ENCODE measurements at regions not wholly inside any gene's neighbourhood (a gene's known extent, or its start where the extent isn't known, plus 50 kb on each side); places are given as distances from the start of the nearest gene placed in this dataset.

DNA sequence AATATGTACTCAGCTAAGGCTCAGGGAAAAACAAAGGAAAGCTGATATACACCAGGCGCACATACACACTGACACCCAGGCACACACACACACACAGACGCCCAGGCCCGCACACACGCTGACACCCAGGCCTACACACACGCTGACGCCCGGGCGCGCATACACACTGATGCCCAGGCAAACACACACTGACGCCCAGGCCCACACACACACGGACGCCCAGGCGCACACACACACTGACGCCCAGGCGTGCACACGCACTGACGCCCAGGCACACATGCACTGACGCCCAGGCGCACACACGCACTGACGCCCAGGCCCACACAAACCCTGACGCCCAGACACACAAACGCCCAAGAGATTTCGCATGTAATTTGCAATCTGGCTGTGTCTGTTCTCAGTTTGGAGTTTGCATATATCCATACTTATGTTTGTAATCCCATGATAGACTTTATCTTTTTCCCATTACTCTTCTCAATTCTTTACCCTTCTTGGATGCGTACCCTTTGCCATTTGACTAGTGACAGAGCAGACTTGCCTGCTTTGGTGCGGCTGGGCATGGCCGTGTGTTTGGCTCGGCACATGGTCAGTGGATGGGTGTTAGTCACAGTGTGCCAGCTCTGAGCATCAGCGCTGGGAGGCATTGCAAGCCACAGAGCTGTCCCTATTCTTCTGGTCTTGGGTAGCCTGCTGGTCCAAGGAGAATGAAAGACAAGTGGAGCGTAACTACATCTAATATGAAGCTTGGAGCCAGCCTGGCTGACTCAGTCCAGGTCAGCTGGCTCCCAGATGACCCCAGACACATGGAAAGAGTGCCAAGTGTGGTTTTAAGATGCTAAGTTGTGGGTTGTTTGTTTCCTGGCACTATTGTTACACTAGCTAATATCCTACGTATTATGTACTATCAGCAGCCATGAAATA lies 632.4 kb upstream of the ZFP42 start:
- Histone ChIP-seq H3K27ac (ENCODE audit: insufficient read depth, low read length) (no peak overlapping the region), H3K56ac (ENCODE audit: extremely low read depth, insufficient read depth, low read length) (no peak overlapping the region), H3K4me1 (ENCODE audit: control insufficient read depth, insufficient read depth, low read length) (no peaks in the 10 kb centered on the region), H3K79me1 (ENCODE audit: low read depth in 1 of 2, low read length in 2 of 2) (no peaks in the 10 kb centered on the region), H3K27me3 (ENCODE audit: control insufficient read depth, insufficient read depth, low read length) (no peaks in the 10 kb centered on the region), H4K8ac (ENCODE audit: low read depth in 2 of 2, low read length in 2 of 2) (no peak overlapping the region), H3K9ac (ENCODE audit: low read depth, low read length) (no peak overlapping the region), H4K20me1 (ENCODE audit: insufficient read depth, low read length) (no peaks in the 10 kb centered on the region), H3K4me3 (ENCODE audit: insufficient read depth, low read depth, low read length) (no peak overlapping the region), H3K14ac (replicated peaks; ENCODE audit: low read depth, low read length) (no peak overlapping the region), H3K23ac (ENCODE audit: low read depth, low read length) (no peak overlapping the region), H2BK15ac (ENCODE audit: low read depth, low read length) (no peak overlapping the region), H3K18ac (ENCODE audit: low read depth, low read length) (no peak overlapping the region), H2AFZ (replicated peaks; ENCODE audit: low read length, poor library complexity) (no peak overlapping the region), H2BK5ac (ENCODE audit: low read depth, low read length, poor library complexity, severe bottlenecking) (no peak overlapping the region), H2AK9ac (replicated peaks; ENCODE audit: low read depth, low read length, poor library complexity) (no peak overlapping the region), H3K36me3 (ENCODE audit: control insufficient read depth, insufficient read depth, low read length) (no peaks in the 10 kb centered on the region), H2BK20ac (ENCODE audit: low read depth, low read length) (no peak overlapping the region), H2AK5ac (ENCODE audit: low read depth, low read length) (no peak overlapping the region), H3K9me1 (ENCODE audit: insufficient read depth, low read length) (0 out of 2 replicates have a peak, but pooled peaks cover 5% of the 10 kb centered on the region), H4K5ac (ENCODE audit: low read depth, low read length) (no peak overlapping the region), H3K4ac (ENCODE audit: low read depth, low read length) (no peak overlapping the region), H4K91ac (ENCODE audit: insufficient read depth, low read depth, low read length) (no peak overlapping the region), H3K9me3 (ENCODE audit: control insufficient read depth, insufficient read depth, low read length) (no peaks in the 10 kb centered on the region), H3K4me2 (ENCODE audit: low read depth, low read length) (no peak overlapping the region), H2BK120ac (ENCODE audit: low read depth, low read length) (no peak overlapping the region)
- intact Hi-C loops (cut with micrococcal nuclease) = no loop called here
- DNase-seq (no peak), ATAC-seq (ENCODE audit: low read depth) (no peak)
- ChIA-PET POLR2A (ENCODE audit: unreplicated experiment) (no interaction called here), CTCF (no interaction called here)
- in situ Hi-C loops (cut with MboI; ENCODE audit: low sequenced_read_pairs) = no loop called here
- WGBS, 2 experiments (ENCODE audit: extremely low coverage in 2 of 2, insufficient read length in 1 of 2) = 94% methylated on average over 14 of the region's 31 CpGs; no CpG with 5 or more reads in 1 of the 2 experiments
- dilution Hi-C loops (cut with HindIII; ENCODE audit: low sequenced_read_pairs, unreplicated experiment) = no loop called here
- BruUV-seq (replicated peaks) = no TSS peak
- TF ChIP-seq CHD1 (IDR thresholded peaks at IDR 0.05; ENCODE audit: low read depth, low read length) (no peak), POLR2A (IDR thresholded peaks at IDR 0.05; ENCODE audit: low read depth, low read length) (no peak), FOS (IDR thresholded peaks at IDR 0.05; ENCODE audit: low read depth, low read length) (no peak), RCOR1 (IDR thresholded peaks at IDR 0.05; ENCODE audit: insufficient replicate concordance, low read length) (no peak), MAZ (IDR thresholded peaks at IDR 0.05; ENCODE audit: borderline replicate concordance, low read depth, low read length) (no peak), CEBPB (IDR thresholded peaks at IDR 0.05; ENCODE audit: low read depth, low read length) (no peak), MAFK (IDR thresholded peaks at IDR 0.05; ENCODE audit: low read depth, low read length) (no peak), MXI1 (IDR thresholded peaks at IDR 0.05; ENCODE audit: borderline replicate concordance, low read depth, low read length) (no peak), SMC3 (IDR thresholded peaks at IDR 0.05; ENCODE audit: low read depth, low read length) (no peak), BHLHE40 (IDR thresholded peaks at IDR 0.05; ENCODE audit: low read depth, low read length) (no peak), RFX5 (IDR thresholded peaks at IDR 0.05; ENCODE audit: low read depth, low read length) (no peak), NFE2L2 (IDR thresholded peaks at IDR 0.05; ENCODE audit: low read depth, low read length) (no peak)
- TF ChIP-seq, protein P1, sequence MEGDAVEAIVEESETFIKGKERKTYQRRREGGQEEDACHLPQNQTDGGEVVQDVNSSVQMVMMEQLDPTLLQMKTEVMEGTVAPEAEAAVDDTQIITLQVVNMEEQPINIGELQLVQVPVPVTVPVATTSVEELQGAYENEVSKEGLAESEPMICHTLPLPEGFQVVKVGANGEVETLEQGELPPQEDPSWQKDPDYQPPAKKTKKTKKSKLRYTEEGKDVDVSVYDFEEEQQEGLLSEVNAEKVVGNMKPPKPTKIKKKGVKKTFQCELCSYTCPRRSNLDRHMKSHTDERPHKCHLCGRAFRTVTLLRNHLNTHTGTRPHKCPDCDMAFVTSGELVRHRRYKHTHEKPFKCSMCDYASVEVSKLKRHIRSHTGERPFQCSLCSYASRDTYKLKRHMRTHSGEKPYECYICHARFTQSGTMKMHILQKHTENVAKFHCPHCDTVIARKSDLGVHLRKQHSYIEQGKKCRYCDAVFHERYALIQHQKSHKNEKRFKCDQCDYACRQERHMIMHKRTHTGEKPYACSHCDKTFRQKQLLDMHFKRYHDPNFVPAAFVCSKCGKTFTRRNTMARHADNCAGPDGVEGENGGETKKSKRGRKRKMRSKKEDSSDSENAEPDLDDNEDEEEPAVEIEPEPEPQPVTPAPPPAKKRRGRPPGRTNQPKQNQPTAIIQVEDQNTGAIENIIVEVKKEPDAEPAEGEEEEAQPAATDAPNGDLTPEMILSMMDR (conservative IDR thresholded peaks at IDR 0.05; ENCODE audit: low read depth, low read length) = no peak
- TF ChIP-seq, protein P2, sequence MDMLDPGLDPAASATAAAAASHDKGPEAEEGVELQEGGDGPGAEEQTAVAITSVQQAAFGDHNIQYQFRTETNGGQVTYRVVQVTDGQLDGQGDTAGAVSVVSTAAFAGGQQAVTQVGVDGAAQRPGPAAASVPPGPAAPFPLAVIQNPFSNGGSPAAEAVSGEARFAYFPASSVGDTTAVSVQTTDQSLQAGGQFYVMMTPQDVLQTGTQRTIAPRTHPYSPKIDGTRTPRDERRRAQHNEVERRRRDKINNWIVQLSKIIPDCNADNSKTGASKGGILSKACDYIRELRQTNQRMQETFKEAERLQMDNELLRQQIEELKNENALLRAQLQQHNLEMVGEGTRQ (IDR thresholded peaks at IDR 0.05; ENCODE audit: low read depth, low read length) = no peak
- TF ChIP-seq, protein P3, sequence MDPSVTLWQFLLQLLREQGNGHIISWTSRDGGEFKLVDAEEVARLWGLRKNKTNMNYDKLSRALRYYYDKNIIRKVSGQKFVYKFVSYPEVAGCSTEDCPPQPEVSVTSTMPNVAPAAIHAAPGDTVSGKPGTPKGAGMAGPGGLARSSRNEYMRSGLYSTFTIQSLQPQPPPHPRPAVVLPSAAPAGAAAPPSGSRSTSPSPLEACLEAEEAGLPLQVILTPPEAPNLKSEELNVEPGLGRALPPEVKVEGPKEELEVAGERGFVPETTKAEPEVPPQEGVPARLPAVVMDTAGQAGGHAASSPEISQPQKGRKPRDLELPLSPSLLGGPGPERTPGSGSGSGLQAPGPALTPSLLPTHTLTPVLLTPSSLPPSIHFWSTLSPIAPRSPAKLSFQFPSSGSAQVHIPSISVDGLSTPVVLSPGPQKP (IDR thresholded peaks at IDR 0.05; ENCODE audit: borderline replicate concordance, low read depth, low read length) = no peak
